ENCODE measurements at regions not wholly inside any gene's neighbourhood (a gene's known extent, or its start where the extent isn't known, plus 50 kb on each side); places are given as distances from the start of the nearest gene placed in this dataset.

GRCh38 chr4:177989503-177990201, 547.4 kb upstream of the AGA start:
- Histone ChIP-seq H3K4me1 (ENCODE audit: control insufficient read depth, insufficient read depth, low read length) (no peaks in the 10 kb centered on the region), H2BK15ac (ENCODE audit: low read depth, low read length) (no peak overlapping the region), H4K8ac (ENCODE audit: low read depth in 2 of 2, low read length in 2 of 2) (no peak overlapping the region), H3K9me1 (ENCODE audit: insufficient read depth, low read length) (no peaks in the 10 kb centered on the region), H2AK9ac (replicated peaks; ENCODE audit: low read depth, low read length, poor library complexity) (no peak overlapping the region), H4K5ac (ENCODE audit: low read depth, low read length) (no peak overlapping the region), H3K4me2 (ENCODE audit: low read depth, low read length) (no peak overlapping the region), H3K4ac (ENCODE audit: low read depth, low read length) (no peak overlapping the region), H2AFZ (replicated peaks; ENCODE audit: low read length, poor library complexity) (no peak overlapping the region), H4K20me1 (ENCODE audit: insufficient read depth, low read length) (no peaks in the 10 kb centered on the region), H2BK5ac (ENCODE audit: low read depth, low read length, poor library complexity, severe bottlenecking) (no peak overlapping the region), H3K9ac (ENCODE audit: low read depth, low read length) (no peak overlapping the region), H3K36me3 (ENCODE audit: control insufficient read depth, insufficient read depth, low read length) (no peaks in the 10 kb centered on the region), H3K9me3 (ENCODE audit: control insufficient read depth, insufficient read depth, low read length) (no peaks in the 10 kb centered on the region), H3K27me3 (ENCODE audit: control insufficient read depth, insufficient read depth, low read length) (no peaks in the 10 kb centered on the region), H2AK5ac (ENCODE audit: low read depth, low read length) (no peak overlapping the region), H3K79me1 (ENCODE audit: low read depth in 1 of 2, low read length in 2 of 2) (no peaks in the 10 kb centered on the region), H3K4me3 (ENCODE audit: insufficient read depth, low read depth, low read length) (no peak overlapping the region), H2BK120ac (ENCODE audit: low read depth, low read length) (no peak overlapping the region), H4K91ac (ENCODE audit: insufficient read depth, low read depth, low read length) (no peak overlapping the region), H3K56ac (ENCODE audit: extremely low read depth, insufficient read depth, low read length) (no peak overlapping the region), H3K27ac (ENCODE audit: insufficient read depth, low read length) (no peak overlapping the region), H2BK20ac (ENCODE audit: low read depth, low read length) (no peak overlapping the region), H3K23ac (ENCODE audit: low read depth, low read length) (no peak overlapping the region), H3K14ac (replicated peaks; ENCODE audit: low read depth, low read length) (no peak overlapping the region), H3K18ac (ENCODE audit: low read depth, low read length) (no peak overlapping the region)
- in situ Hi-C loops (cut with MboI; ENCODE audit: low sequenced_read_pairs) (no loop called here), dilution Hi-C loops (cut with HindIII; ENCODE audit: low sequenced_read_pairs, unreplicated experiment) (no loop called here), intact Hi-C loops (cut with micrococcal nuclease) (no loop called here)
- DNase-seq (no peak), ATAC-seq (ENCODE audit: low read depth) (no peak)
- WGBS, 2 experiments (ENCODE audit: extremely low coverage in 2 of 2, insufficient read length in 1 of 2) = no CpG with 5 or more reads among the region's 4 CpGs
- TF ChIP-seq MAZ (IDR thresholded peaks at IDR 0.05; ENCODE audit: borderline replicate concordance, low read depth, low read length) (no peak), MXI1 (IDR thresholded peaks at IDR 0.05; ENCODE audit: borderline replicate concordance, low read depth, low read length) (no peak), CEBPB (IDR thresholded peaks at IDR 0.05; ENCODE audit: low read depth, low read length) (no peak), BHLHE40 (IDR thresholded peaks at IDR 0.05; ENCODE audit: low read depth, low read length) (no peak)
- ChIA-PET CTCF (no interaction called here), POLR2A (ENCODE audit: unreplicated experiment) (no interaction called here)
- no TSS peak for BruUV-seq (replicated peaks)

Data from IMR-90 (cell line).